ENCODE measurements at regions not wholly inside any gene's neighbourhood (a gene's known extent, or its start where the extent isn't known, plus 50 kb on each side); places are given as distances from the start of the nearest gene placed in this dataset.

GRCh38 chr12:46915836-46916235 is 90.0 kb upstream of the SLC38A4 start:
- H3K9me3 ChIP-seq = peaks cover 0 to 4% of the 10 kb centered on the region in 2 donors
- no peaks in the 10 kb centered on the region for H3K36me3 ChIP-seq
- no peaks in the 10 kb centered on the region for H3K4me1 ChIP-seq
- H3K27me3 ChIP-seq = no peaks in the 10 kb centered on the region
- 57 to 76% methylated on average over 6 to 12 of the region's 12 CpGs for whole genome bisulfite sequencing, 2 donors (ENCODE audit: low coverage in 1 of 2)
- H3K27ac ChIP-seq = peak overlapping the region in 1 of 4 donors; percentile 21
- TF ChIP-seq POLR2A (IDR thresholded peaks at IDR 0.05) = no peak
- TF ChIP-seq EP300 (IDR thresholded peaks at IDR 0.05; ENCODE audit: low read depth) = no peak
- no peak for TF ChIP-seq POLR2AphosphoS5 (IDR thresholded peaks at IDR 0.05)
- TF ChIP-seq, protein P1, sequence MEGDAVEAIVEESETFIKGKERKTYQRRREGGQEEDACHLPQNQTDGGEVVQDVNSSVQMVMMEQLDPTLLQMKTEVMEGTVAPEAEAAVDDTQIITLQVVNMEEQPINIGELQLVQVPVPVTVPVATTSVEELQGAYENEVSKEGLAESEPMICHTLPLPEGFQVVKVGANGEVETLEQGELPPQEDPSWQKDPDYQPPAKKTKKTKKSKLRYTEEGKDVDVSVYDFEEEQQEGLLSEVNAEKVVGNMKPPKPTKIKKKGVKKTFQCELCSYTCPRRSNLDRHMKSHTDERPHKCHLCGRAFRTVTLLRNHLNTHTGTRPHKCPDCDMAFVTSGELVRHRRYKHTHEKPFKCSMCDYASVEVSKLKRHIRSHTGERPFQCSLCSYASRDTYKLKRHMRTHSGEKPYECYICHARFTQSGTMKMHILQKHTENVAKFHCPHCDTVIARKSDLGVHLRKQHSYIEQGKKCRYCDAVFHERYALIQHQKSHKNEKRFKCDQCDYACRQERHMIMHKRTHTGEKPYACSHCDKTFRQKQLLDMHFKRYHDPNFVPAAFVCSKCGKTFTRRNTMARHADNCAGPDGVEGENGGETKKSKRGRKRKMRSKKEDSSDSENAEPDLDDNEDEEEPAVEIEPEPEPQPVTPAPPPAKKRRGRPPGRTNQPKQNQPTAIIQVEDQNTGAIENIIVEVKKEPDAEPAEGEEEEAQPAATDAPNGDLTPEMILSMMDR (IDR thresholded peaks at IDR 0.05) = no peak
- H3K4me3 ChIP-seq = no peak overlapping the region
- intact Hi-C loops (cut with DNase I; ENCODE audit: low total_unique reads) (no loop called here), in situ Hi-C loops (cut with MboI; ENCODE audit: low pct_ligation_motif_present in 1 of 4, low pct_unique_long_range_greater_than_20kb in 1 of 4, low sequenced_read_pairs in 3 of 4) (no loop called here)
- DNase-seq = no peak

DNA sequence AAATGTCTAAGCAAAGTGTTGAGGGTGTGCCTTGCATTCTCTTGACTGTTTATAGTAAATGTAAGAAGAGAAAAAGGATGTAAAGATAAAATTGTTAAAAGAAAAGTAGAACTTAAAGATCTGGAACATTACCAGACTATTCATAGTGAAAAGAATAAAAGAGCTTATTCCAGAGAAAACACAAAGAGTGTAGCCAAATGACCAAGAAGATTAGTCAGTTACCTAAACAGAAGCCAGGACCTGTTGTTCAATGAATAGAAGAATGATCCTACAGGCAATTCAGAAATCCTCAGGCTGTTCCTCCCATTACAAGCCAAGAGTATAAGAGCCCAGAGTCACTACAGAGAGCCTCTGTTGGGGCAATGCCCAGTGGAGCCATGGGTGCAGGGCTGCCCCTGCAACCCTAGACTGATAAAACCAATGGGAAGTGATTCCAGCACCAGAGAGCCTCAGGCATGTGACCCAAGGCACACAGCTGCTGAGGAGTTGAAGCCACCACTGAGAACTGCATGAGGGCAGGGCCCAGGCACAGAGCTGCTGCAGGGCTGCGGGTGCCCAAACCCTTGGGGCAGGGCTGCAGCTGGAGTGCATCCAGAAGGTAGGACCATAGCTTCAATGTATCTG is 91.1 kb upstream of the SLC38A4 start:
- TF ChIP-seq, protein P1 (IDR thresholded peaks at IDR 0.05) = no peak
- no peak for TF ChIP-seq POLR2AphosphoS5 (IDR thresholded peaks at IDR 0.05)
- no peak for TF ChIP-seq EP300 (IDR thresholded peaks at IDR 0.05; ENCODE audit: low read depth)
- no peak for TF ChIP-seq POLR2A (IDR thresholded peaks at IDR 0.05)
- 90% methylated on average over 1 of the region's 1 CpG; no CpG with 5 or more reads in 1 of the 2 donors for WGBS, 2 donors (ENCODE audit: low coverage in 1 of 2)
- no peaks in the 10 kb centered on the region for H3K27me3 ChIP-seq
- H3K4me3 ChIP-seq = no peak overlapping the region
- peaks cover 0 to 4% of the 10 kb centered on the region in 2 donors for H3K9me3 ChIP-seq
- no peak for DNase-seq
- intact Hi-C loops (cut with DNase I; ENCODE audit: low total_unique reads) (no loop called here), in situ Hi-C loops (cut with MboI; ENCODE audit: low pct_ligation_motif_present in 1 of 4, low pct_unique_long_range_greater_than_20kb in 1 of 4, low sequenced_read_pairs in 3 of 4) (no loop called here)
- H3K36me3 ChIP-seq = no peaks in the 10 kb centered on the region
- no peaks in the 10 kb centered on the region for H3K4me1 ChIP-seq
- no peak overlapping the region for H3K27ac ChIP-seq

GRCh38 chr12:46917821-46918220 is 92.0 kb upstream of the SLC38A4 start:
- TF ChIP-seq EP300 (IDR thresholded peaks at IDR 0.05; ENCODE audit: low read depth) = no peak
- TF ChIP-seq, protein P1 (IDR thresholded peaks at IDR 0.05) = no peak
- no peak for TF ChIP-seq POLR2A (IDR thresholded peaks at IDR 0.05)
- no peak for TF ChIP-seq POLR2AphosphoS5 (IDR thresholded peaks at IDR 0.05)
- intact Hi-C loops (cut with DNase I; ENCODE audit: low total_unique reads) = no loop called here
- Histone ChIP-seq H3K4me3 (no peak overlapping the region), H3K27ac (no peak overlapping the region), H3K36me3 (no peaks in the 10 kb centered on the region), H3K4me1 (no peaks in the 10 kb centered on the region), H3K9me3 (peaks cover 0 to 2% of the 10 kb centered on the region in 2 donors), H3K27me3 (no peaks in the 10 kb centered on the region)
- no peak for DNase-seq
- in situ Hi-C loops (cut with MboI; ENCODE audit: low pct_ligation_motif_present in 1 of 4, low pct_unique_long_range_greater_than_20kb in 1 of 4, low sequenced_read_pairs in 3 of 4) = no loop called here
- WGBS, 2 donors (ENCODE audit: low coverage in 1 of 2) = 76 to 86% methylated on average over 4 of the region's 4 CpGs

- 86 to 91% methylated on average over 9 of the region's 9 CpGs for WGBS, 2 donors (ENCODE audit: low coverage in 1 of 2)
Measured at GRCh38 chr12:46918631-46919030, 92.8 kb upstream of the SLC38A4 start.

More at GRCh38 chr12:46918631-46919030, 92.8 kb upstream of the SLC38A4 start:
- H3K36me3 ChIP-seq = no peaks in the 10 kb centered on the region
- in situ Hi-C loops (cut with MboI; ENCODE audit: low pct_ligation_motif_present in 1 of 4, low pct_unique_long_range_greater_than_20kb in 1 of 4, low sequenced_read_pairs in 3 of 4) (no loop called here), intact Hi-C loops (cut with DNase I; ENCODE audit: low total_unique reads) (no loop called here)
- no peak for DNase-seq
- H3K4me1 ChIP-seq = no peaks in the 10 kb centered on the region
- TF ChIP-seq POLR2A (IDR thresholded peaks at IDR 0.05) = no peak
- no peak for TF ChIP-seq POLR2AphosphoS5 (IDR thresholded peaks at IDR 0.05)
- TF ChIP-seq, protein P1 (IDR thresholded peaks at IDR 0.05) = no peak
- TF ChIP-seq EP300 (IDR thresholded peaks at IDR 0.05; ENCODE audit: low read depth) = no peak
- no peak overlapping the region for H3K27ac ChIP-seq
- no peaks in the 10 kb centered on the region for H3K27me3 ChIP-seq
- H3K4me3 ChIP-seq = no peak overlapping the region
- no peaks in the 10 kb centered on the region for H3K9me3 ChIP-seq

All from transverse colon (tissue), 4 donors.